ENCODE measurements at regions not wholly inside any gene's neighbourhood (a gene's known extent, or its start where the extent isn't known, plus 50 kb on each side); places are given as distances from the start of the nearest gene placed in this dataset.
A peak's percentile ranks its signal among the peaks of the same experiment; 100 is the strongest.

DNA sequence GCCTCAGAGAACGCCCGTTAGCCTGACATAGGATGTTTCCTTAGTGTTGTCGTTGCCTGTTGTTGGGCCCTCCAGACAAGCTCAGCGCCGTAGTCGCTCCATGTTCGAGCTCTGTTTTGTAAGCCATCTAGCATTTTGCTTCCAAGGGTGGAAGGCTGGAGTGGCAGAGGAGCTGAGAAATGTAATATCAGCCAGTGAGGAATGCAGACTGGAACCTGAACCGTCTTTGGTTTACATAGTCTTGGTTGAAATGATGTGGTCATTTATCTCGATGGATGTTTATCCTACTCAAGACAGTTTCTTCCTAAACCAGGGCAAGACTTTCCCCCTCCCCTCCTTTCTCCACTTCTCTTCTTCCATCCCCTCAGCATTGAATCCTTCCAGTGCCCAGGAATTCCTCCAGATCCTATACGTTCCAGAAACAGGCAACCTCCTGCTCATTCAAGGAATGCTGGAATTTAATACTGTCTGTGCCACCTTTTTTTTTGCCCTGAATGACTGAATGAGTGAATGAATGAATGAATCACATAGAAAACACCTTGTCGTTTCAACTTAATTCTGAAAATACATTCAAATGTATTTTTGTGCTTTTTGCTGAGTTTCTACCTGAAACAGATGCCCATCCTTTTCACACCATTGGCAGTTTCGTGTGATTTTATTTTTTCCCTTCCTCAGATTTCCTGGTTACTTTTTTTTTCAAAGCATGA lies 109.5 kb upstream of the MBNL2 start:
- no peak for DNase-seq

DNA sequence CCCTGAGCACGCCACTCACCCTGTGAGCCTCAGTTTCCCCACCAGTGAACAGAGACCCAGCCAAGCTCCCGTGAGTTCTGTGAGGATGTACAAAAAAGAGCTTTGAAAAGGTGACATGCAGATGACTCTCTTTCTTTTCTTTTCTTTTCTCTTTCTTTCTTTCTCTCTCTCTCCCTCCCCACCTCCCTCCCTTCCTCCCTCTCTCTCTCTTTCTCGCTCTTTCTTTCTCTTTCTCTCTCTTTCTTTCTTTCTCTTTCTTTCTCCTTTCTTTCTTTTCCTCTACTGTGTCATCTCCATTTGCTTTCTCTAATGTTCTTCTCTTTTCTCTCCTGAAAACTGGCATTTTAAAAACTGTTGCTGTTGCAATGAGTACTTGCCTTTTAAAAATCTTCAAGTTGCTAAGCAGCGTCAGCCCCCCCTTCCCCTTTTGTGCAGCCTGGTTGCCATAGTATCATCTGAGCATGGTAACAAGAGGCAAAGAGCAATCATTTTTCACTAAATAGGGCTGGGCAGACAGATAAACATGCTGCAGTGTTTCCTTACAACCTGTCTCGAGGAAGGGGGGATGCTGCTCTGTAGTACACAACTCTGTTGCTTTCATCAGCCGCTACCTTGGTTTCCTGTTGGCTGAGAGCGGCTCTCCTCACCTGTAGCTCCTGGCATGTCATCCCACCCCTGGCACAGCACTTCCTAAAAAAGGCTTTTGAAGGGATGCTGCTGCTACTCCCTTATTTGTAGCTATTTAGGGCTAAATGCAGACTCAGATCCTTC lies 108.7 kb upstream of the MBNL2 start:
- DNase-seq: no peak

GRCh38 chr13:97114651-97115050 lies 107.5 kb upstream of the MBNL2 start:
- DNase-seq: no peak

DNA sequence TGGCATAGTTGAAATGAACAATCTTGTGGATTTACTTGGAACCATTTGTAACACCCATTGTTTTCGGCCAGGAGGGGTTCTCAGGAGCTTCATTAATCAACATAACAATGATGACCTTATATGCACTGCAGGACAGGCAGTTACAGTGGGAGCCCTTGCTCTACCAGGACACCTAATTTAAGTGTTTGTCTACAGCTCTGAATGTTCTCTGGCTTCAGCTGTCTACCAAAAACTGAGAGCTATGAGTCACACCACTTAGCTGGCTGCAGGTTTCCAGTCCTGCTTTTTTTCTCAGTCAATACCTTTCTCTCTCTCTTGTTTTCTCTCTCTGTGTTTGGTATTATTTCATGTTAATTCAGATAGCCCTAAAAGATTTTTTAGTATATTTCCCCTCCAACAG lies 105.4 kb upstream of the MBNL2 start:
- DNase-seq: peak; percentile 62

- DNase-seq: no peak
Measured at GRCh38 chr13:97117388-97117910, 104.7 kb upstream of the MBNL2 start.

DNA sequence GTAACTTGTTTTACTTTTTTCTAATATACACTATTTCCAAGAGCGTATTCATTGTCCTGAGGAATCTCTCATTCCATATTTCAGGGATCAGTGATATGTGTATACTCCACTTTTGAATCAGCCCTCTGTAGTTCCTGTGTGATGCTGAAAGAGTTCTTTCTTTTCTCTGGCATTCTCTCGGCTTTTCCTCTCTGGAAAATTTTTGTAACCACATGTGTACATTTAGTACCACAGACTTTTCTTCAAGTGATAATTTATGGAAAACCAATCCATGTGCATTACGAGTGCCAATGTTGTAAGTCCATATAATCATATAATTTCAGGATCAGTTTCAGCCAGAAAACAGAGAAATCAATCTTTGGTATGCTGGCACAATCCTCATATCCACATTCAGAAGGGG lies 102.2 kb upstream of the MBNL2 start:
- no peak for DNase-seq

GRCh38 chr13:97120346-97120745 lies 101.8 kb upstream of the MBNL2 start:
- peak; percentile 68 for DNase-seq

DNA sequence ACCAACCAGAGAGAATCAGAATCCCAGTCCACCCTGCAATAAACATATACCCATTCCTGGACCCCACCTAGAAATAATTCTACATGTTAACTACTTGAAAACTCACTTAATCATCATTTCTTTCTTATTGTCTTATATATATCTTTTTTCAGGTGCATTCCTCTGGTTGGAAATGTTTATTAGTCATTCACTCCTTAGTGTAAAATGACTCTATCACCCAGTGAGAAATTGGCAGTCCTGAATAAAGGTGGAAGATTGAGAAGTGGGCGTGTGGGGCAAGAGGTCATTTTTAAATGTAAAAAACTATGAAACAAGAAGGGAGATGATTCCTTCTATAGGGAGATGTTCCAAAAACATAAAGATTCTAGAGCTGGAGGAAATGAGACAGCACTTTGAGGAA lies 101.2 kb upstream of the MBNL2 start:
- DNase-seq: no peak

GRCh38 chr13:97121894-97122293 lies 100.2 kb upstream of the MBNL2 start:
- peak; percentile 37 for DNase-seq

GRCh38 chr13:97122381-97122996 lies 99.6 kb upstream of the MBNL2 start:
- peak; percentile 85 for DNase-seq

DNA sequence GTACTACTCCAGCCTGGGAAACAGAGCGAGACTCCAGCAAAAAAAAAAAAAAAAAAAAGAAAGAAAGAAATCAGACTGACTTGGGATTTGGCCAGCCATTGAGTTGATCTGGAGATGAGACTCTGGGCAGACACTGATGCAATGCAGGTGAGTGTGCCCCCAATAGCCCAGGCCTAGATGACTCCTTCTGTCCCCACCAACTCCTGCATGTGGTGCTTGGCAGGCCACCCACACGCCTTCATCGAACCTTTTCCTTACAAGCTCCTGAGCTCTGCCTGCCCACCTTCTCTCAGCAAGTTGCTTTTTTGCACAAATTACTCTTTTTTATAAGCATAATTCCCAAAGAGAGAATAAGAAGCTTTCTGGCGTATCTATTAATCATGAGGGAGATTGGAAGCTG lies 97.9 kb upstream of the MBNL2 start:
- no peak for DNase-seq

GRCh38 chr13:97124915-97125809 lies 97.0 kb upstream of the MBNL2 start:
- DNase-seq: peak; percentile 93

DNA sequence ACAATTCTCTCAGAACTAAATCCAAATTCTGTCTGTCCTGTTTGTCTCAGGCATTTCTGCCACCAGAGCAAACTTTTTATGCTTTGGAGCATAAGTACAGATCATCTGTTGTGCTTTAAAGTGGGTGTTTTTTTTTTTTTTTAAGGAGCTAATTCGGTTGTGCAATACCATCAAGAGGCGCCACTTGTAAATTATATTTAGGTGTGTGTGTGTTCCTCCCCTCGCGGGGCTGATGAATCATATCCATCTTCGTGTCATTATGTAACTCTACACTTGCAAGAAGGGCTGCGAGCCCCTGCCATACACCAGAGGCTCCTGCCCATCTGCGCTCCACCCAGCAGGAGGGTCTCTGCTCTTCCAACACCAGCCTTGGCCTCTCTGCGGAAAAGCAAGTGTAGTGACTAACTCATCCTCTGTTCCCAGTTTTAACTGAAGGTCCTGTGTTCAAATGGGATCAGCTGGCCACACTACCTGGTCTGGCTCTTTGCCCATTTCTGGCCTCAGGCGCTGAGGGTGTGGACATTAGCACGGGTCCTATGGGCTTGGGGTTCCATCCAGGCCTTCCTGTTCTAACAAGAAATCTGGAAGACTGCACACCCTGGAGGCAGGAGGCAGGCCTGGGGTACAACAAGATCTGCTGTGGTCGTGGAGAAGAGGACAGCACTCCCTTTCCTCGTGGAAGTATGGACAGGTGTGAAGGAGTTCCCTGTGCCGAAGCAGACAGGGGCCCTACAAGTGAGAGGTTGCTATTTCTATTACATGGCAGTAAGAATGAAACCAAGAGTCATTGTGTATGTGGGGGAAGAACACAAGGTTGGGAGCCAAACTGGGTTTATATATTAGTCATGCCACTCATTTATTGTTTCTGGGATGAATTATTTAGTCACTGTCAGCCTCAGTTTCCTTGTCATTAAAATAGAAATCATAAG lies 96.1 kb upstream of the MBNL2 start:
- peak; percentile 78 for DNase-seq

GRCh38 chr13:97127842-97128241 lies 94.3 kb upstream of the MBNL2 start:
- DNase-seq: no peak

- no peak for DNase-seq
Measured at GRCh38 chr13:97130190-97130589, 91.9 kb upstream of the MBNL2 start.

DNA sequence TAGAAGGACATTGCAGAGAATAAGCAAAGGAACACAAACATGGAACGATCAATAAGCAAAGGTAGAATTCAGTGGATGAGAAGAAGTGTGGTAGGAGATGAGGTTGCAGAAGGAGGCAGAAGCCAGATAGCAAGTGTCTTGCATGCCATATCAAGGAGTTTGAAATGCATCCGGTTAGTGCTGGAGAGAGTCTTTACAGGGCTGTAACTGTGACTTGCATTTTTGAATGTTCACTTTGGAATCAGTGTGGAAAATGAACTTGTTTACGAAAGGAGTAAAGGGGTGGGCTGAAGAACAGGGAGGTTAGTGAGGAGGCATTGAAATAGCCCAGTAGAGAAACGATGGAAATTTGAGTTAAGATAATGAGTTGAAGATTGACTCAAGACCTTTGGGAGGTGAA lies 90.7 kb upstream of the MBNL2 start:
- no peak for DNase-seq

GRCh38 chr13:97133554-97133953 lies 88.6 kb upstream of the MBNL2 start:
- DNase-seq: no peak

DNA sequence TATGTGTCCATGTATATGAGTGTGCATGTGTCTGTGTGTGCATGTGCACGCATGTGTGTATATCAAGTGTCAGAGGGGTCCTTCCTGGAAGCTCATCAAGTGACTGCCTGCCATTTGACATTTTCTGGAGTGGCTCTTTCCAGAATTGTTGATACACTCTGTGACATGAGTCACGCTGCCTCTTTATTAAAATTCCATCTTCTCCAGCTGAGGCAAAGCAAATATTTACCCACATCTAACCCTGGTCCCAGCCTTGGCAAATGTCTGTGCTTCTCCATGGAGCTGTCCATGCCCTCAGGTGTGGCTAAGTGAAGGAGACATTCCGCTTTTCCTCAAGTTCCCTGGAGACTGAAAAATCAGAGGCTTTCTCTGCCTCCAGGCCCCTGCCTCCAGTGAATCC lies 88.2 kb upstream of the MBNL2 start:
- DNase-seq: no peak

- DNase-seq: peak; percentile 90
Measured at GRCh38 chr13:97134364-97135095, 87.6 kb upstream of the MBNL2 start.

- DNase-seq: no peak
Measured at GRCh38 chr13:97135883-97136282, 86.2 kb upstream of the MBNL2 start.

DNA sequence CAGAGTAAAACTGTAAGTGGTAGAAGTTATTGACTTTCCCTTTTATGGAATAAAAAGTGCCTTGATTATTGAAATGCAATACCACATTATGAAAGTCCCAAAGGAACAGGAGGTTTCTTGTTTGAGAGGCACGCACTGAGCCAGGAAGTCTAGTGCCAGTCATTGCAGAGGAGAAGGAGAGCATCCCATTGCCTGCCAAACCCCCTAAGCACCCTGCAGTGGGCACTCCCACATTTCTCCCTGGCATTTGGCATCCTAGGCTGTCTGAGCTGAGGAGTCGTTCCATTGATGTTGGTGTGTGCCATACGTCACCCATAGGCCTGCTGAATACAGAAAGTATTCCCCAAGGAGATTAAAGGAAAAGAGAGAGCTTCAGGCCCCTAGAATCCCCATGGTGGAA lies 85.7 kb upstream of the MBNL2 start:
- no peak for DNase-seq

Data from HCEC 1CT (cell line).